IMR-90 (cell line): ENCODE measurements at regions not wholly inside any gene's neighbourhood (a gene's known extent, or its start where the extent isn't known, plus 50 kb on each side); places are given as distances from the start of the nearest gene placed in this dataset.

Source experiments
- ATAC-seq: fragments of 200-7000 bp; cut with Tn5 transposase; 2 replicates; pipeline ENCODE4 v1.9.1; 2020; ENCODE audit warnings: low read depth, mild to moderate bottlenecking, moderate library complexity
- BruUV-seq: library from RNA; stranded (reverse); fragments of 400-500 nt; replicated peaks from 2 replicates; lab custom pipeline; 2021; lab: Mats Ljungman, UMichigan
- CTCF ChIA-PET: fragments of 300-600 bp; formaldehyde crosslinking; extraction: SDS; loops from one replicate; lab custom pipeline; 2021; ENCODE audit warnings: antibody characterized with exemption; lab: Yijun Ruan, JAX
- POLR2A ChIA-PET: fragments of 300-600 bp; sonication (Branson Sonifier 250); formaldehyde crosslinking; loops from one replicate; lab custom pipeline; 2022; ENCODE audit warnings: antibody characterized with exemption; ENCODE audit not compliant: unreplicated experiment; lab: Charles Lee
- DNase-seq: peaks from one replicate; pipeline ENCODE4 v3.0.0; 2013
- H2AFZ ChIP-seq: replicated peaks from 2 replicates; pipeline ENCODE3; 2013; ENCODE audit warnings: low read length, mild to moderate bottlenecking; ENCODE audit not compliant: poor library complexity
- H2AK5ac ChIP-seq: 2 replicates; pipeline ENCODE4 v1.6.1; 2013; ENCODE audit warnings: low read depth, low read length, inconsistent platforms
- H2AK9ac ChIP-seq: replicated peaks from 2 replicates; pipeline ENCODE3; 2013; ENCODE audit warnings: mild to moderate bottlenecking, low read depth, low read length, moderate library complexity; ENCODE audit not compliant: poor library complexity
- H2BK120ac ChIP-seq: 2 replicates; pipeline ENCODE4 v1.6.1; 2013; ENCODE audit warnings: low read depth, low read length, inconsistent platforms
- H2BK15ac ChIP-seq: 3 replicates; pipeline ENCODE4 v1.6.1; 2013; ENCODE audit warnings: low read depth, low read length, inconsistent platforms
- H2BK20ac ChIP-seq: 2 replicates; pipeline ENCODE4 v1.6.1; 2013; ENCODE audit warnings: low read depth, mild to moderate bottlenecking, inconsistent platforms, low read length, moderate library complexity
- H2BK5ac ChIP-seq: 2 replicates; pipeline ENCODE4 v1.6.1; 2013; ENCODE audit warnings: mild to moderate bottlenecking, low read depth, low read length, inconsistent platforms; ENCODE audit not compliant: poor library complexity, severe bottlenecking
- H3K14ac ChIP-seq: replicated peaks from 2 replicates; pipeline ENCODE4 v1.6.1; 2013; ENCODE audit warnings: low read depth, low read length, inconsistent platforms
- H3K18ac ChIP-seq: 2 replicates; pipeline ENCODE4 v1.6.1; 2013; ENCODE audit warnings: low read depth, low read length, control low read depth
- H3K23ac ChIP-seq: 2 replicates; pipeline ENCODE4 v1.6.1; 2013; ENCODE audit warnings: low read depth, low read length, inconsistent platforms
- H3K27ac ChIP-seq: 2 replicates; pipeline ENCODE4 v1.5.1; 2013; ENCODE audit warnings: mild to moderate bottlenecking, control low read depth, low read length; ENCODE audit not compliant: insufficient read depth
- H3K27me3 ChIP-seq: 2 replicates; pipeline ENCODE4 v1.6.1; 2013; ENCODE audit warnings: low read length; ENCODE audit not compliant: control insufficient read depth, insufficient read depth
- H3K36me3 ChIP-seq: 2 replicates; pipeline ENCODE4 v1.6.1; 2013; ENCODE audit warnings: low read length, mixed read lengths; ENCODE audit not compliant: control insufficient read depth, insufficient read depth
- H3K4ac ChIP-seq: 2 replicates; pipeline ENCODE4 v1.6.1; 2013; ENCODE audit warnings: low read depth, low read length, inconsistent platforms
- H3K4me1 ChIP-seq: 2 replicates; pipeline ENCODE4 v1.6.1; 2013; ENCODE audit warnings: low read length, mixed read lengths; ENCODE audit not compliant: control insufficient read depth, insufficient read depth
- H3K4me2 ChIP-seq: 2 replicates; pipeline ENCODE4 v1.6.1; 2013; ENCODE audit warnings: low read depth, mild to moderate bottlenecking, control low read depth, low read length, moderate library complexity
- H3K4me3 ChIP-seq: 2 replicates; pipeline ENCODE4 v1.5.1; 2013; ENCODE audit warnings: low read depth, mild to moderate bottlenecking, control low read depth, low read length, moderate library complexity; ENCODE audit not compliant: insufficient read depth
- H3K56ac ChIP-seq: 2 replicates; pipeline ENCODE4 v1.6.1; 2013; ENCODE audit warnings: low read length, inconsistent platforms; ENCODE audit not compliant: insufficient read depth; ENCODE audit errors: extremely low read depth
- H3K79me1 ChIP-seq, 2 experiments: 2 replicates each; pipeline ENCODE4 v1.6.1; 2013; ENCODE audit warnings: low read length in 2 of 2, inconsistent platforms in 1 of 2, low read depth in 1 of 2
- H3K9ac ChIP-seq: 2 replicates; pipeline ENCODE4 v1.6.1; 2013; ENCODE audit warnings: low read depth, low read length, control low read depth
- H3K9me1 ChIP-seq: 2 replicates; pipeline ENCODE4 v1.6.1; 2013; ENCODE audit warnings: low read length, inconsistent platforms; ENCODE audit not compliant: insufficient read depth
- H3K9me3 ChIP-seq: 2 replicates; pipeline ENCODE4 v1.6.1; 2013; ENCODE audit warnings: low read length; ENCODE audit not compliant: control insufficient read depth, insufficient read depth
- H4K20me1 ChIP-seq: 2 replicates; pipeline ENCODE4 v1.6.1; 2013; ENCODE audit warnings: low read length, inconsistent platforms; ENCODE audit not compliant: insufficient read depth
- H4K5ac ChIP-seq: 2 replicates; pipeline ENCODE4 v1.6.1; 2013; ENCODE audit warnings: mild to moderate bottlenecking, low read depth, low read length, control low read depth
- H4K8ac ChIP-seq, 2 experiments: 2 replicates each; pipeline ENCODE4 v1.6.1; 2013; ENCODE audit warnings: low read depth in 2 of 2, low read length in 2 of 2, control low read depth in 1 of 2, inconsistent platforms in 1 of 2
- H4K91ac ChIP-seq: 2 replicates; pipeline ENCODE4 v1.6.1; 2013; ENCODE audit warnings: low read depth, low read length, inconsistent platforms; ENCODE audit not compliant: insufficient read depth
- MAFK ChIP-seq: IDR thresholded peaks from 2 replicates; pipeline ENCODE4 v1.6.1; 2012; ENCODE audit warnings: low read depth, low read length, improper control_type of control experiment
- MAZ ChIP-seq: IDR thresholded peaks from 2 replicates; pipeline ENCODE4 v1.6.1; 2012; ENCODE audit warnings: low read depth, mild to moderate bottlenecking, low read length, improper control_type of control experiment, moderate library complexity, borderline replicate concordance
- NFE2L2 ChIP-seq: fragments of 150-350 bp; IDR thresholded peaks from 2 replicates; pipeline ENCODE4 v1.6.1; 2016; ENCODE audit warnings: low read depth, mild to moderate bottlenecking, low read length
- RAD21 ChIP-seq: IDR thresholded peaks from 2 replicates; pipeline ENCODE4 v1.6.1; 2012; ENCODE audit warnings: low read length, improper control_type of control experiment
- dilution Hi-C: fragments of 300-500 bp; cut with HindIII; formaldehyde crosslinking; loops from one replicate; pipeline ENCODE4 v1.14.3; 2018; ENCODE audit warnings: low sequenced_read_pairs; ENCODE audit not compliant: unreplicated experiment
- in situ Hi-C: fragments of 300-500 bp; cut with MboI; formaldehyde crosslinking; loops from 3 replicates; pipeline ENCODE4 v1.14.3; 2019; ENCODE audit warnings: low sequenced_read_pairs, inconsistent platforms, mixed read lengths
- intact Hi-C: fragments of 100-400 bp; cut with micrococcal nuclease; formaldehyde crosslinking; loops from 2 replicates; pipeline ENCODE4 v1.10.0; 2022

- H2AK5ac ChIP-seq: no peak overlapping the region
- H4K5ac ChIP-seq: no peak overlapping the region
- H2BK20ac ChIP-seq: no peak overlapping the region
- H3K4me1 ChIP-seq: 0 out of 2 replicates have a peak, but pooled peaks cover 2% of the 10 kb centered on the region
- POLR2A ChIA-PET: no interaction called here
- H2AFZ ChIP-seq: no peak overlapping the region
- no peaks in the 10 kb centered on the region for H3K27me3 ChIP-seq
- no peak overlapping the region for H3K9ac ChIP-seq
- H3K4ac ChIP-seq: no peak overlapping the region
- H4K8ac ChIP-seq: no peak overlapping the region
- H3K23ac ChIP-seq: no peak overlapping the region
- ATAC-seq (no peak), DNase-seq (no peak)
- intact Hi-C loops: no loop called here
- dilution Hi-C loops: no loop called here
- no TSS peak for BruUV-seq
- no peak for TF ChIP-seq RAD21
- no peak for TF ChIP-seq NFE2L2
- no peak for TF ChIP-seq MAZ
- no peak for TF ChIP-seq MAFK
- H2AK9ac ChIP-seq: no peak overlapping the region
- no peak overlapping the region for H4K91ac ChIP-seq
- no peak overlapping the region for H2BK15ac ChIP-seq
- no peaks in the 10 kb centered on the region for H3K9me3 ChIP-seq
- H2BK5ac ChIP-seq: no peak overlapping the region
- H3K9me1 ChIP-seq: no peaks in the 10 kb centered on the region
- CTCF ChIA-PET: interaction anchor here (0.6 kb wide), 1 partner anchor 312 kb away, joined by 3 read pairs; no protein-coding TSS in a partner anchor
- H3K27ac ChIP-seq: no peak overlapping the region
- H3K18ac ChIP-seq: no peak overlapping the region
- no peak overlapping the region for H3K4me3 ChIP-seq
- no peaks in the 10 kb centered on the region for H3K36me3 ChIP-seq
- H4K20me1 ChIP-seq: no peaks in the 10 kb centered on the region
- no peak overlapping the region for H3K4me2 ChIP-seq
- H3K79me1 ChIP-seq: no peaks in the 10 kb centered on the region
- H2BK120ac ChIP-seq: no peak overlapping the region
- in situ Hi-C loops: no loop called here
- no peak overlapping the region for H3K14ac ChIP-seq
- no peak overlapping the region for H3K56ac ChIP-seq
Observed at GRCh38 chr6:122009000-122009350, 390.5 kb upstream of the HSF2 start.
